HCT116 (cell line): ENCODE measurements at regions not wholly inside any gene's neighbourhood (a gene's known extent, or its start where the extent isn't known, plus 50 kb on each side); places are given as distances from the start of the nearest gene placed in this dataset.
A peak's percentile ranks its signal among the peaks of the same experiment; 100 is the strongest.

Experiments
- ATAC-seq: fragments of 200-7000 bp; cut with Tn5 transposase; 2 replicates; pipeline ENCODE4 v1.9.1; 2020; ENCODE audit warnings: mild to moderate bottlenecking, moderate library complexity
- BruUV-seq: library from RNA; stranded (reverse); fragments of 400-500 nt; replicated peaks from 2 replicates; lab custom pipeline; 2021; lab: Mats Ljungman, UMichigan
- CTCF ChIA-PET: fragments of 300-600 bp; sonication (Branson Sonifier 250); formaldehyde crosslinking; loops from one replicate; lab custom pipeline; 2021; ENCODE audit warnings: antibody characterized with exemption; lab: Charles Lee
- POLR2A ChIA-PET: fragments of 300-600, 350-600 bp; sonication (Branson Sonifier 250); formaldehyde crosslinking; loops from one replicate; lab custom pipeline; 2021; ENCODE audit warnings: antibody characterized with exemption; lab: Charles Lee
- RAD21 ChIA-PET, 2 experiments: fragments of 300-600 bp; sonication (Branson Sonifier 250); formaldehyde crosslinking; loops; one replicate each; lab custom pipeline; 2023; ENCODE audit warnings: low total read pairs in 2 of 2; ENCODE audit not compliant: uncharacterized antibody in 2 of 2, unreplicated experiment in 2 of 2, low non-redundant PET in 1 of 2; lab: Charles Lee
- DNase-seq: peaks from one replicate; pipeline ENCODE4 v3.0.0-alpha.2; 2010; ENCODE audit warnings: low read depth, low spot score
- H2AFZ ChIP-seq: fragments of 200-600 bp; shearing (Covaris generic), sonication (generic); 2 replicates; pipeline ENCODE4 v1.6.1; 2017; ENCODE audit warnings: low read depth, mixed run types, mixed read lengths, antibody characterized with exemption, low read length; ENCODE audit not compliant: poor library complexity, severe bottlenecking
- H3K27ac ChIP-seq: 2 replicates; pipeline ENCODE4 v1.5.1; 2012; ENCODE audit warnings: low read depth, low read length
- H3K27me3 ChIP-seq: fragments of 200-600 bp; sonication (generic); 2 replicates; pipeline ENCODE4 v1.6.1; 2016; ENCODE audit warnings: mixed run types, low read length, mixed read lengths; ENCODE audit not compliant: insufficient read depth
- H3K36me3 ChIP-seq, 2 experiments: fragments of 200-500 bp in 1 of 2; fragments of 200-600 bp in 1 of 2; sonication (Bioruptor generic) in 1 of 2; sonication (generic) in 1 of 2; 2 replicates each; pipeline versions ENCODE4 v1.5.1 to v1.6.1; 2014 to 2016; ENCODE audit warnings: low read length in 2 of 2, inconsistent platforms in 1 of 2, mixed read lengths in 1 of 2, mixed run types in 1 of 2; ENCODE audit not compliant: insufficient read depth in 2 of 2, control insufficient read depth in 1 of 2
- H3K4me1 ChIP-seq, 2 experiments: fragments of 200-600 bp in 1 of 2; sonication (generic) in 1 of 2; 2 replicates each; pipeline versions ENCODE4 v1.5.1 to v1.6.1; 2012 to 2017; ENCODE audit warnings: low read length in 2 of 2, inconsistent platforms in 1 of 2, mild to moderate bottlenecking in 1 of 2, mixed read lengths in 1 of 2, mixed run types in 1 of 2, moderate library complexity in 1 of 2; ENCODE audit not compliant: insufficient read depth in 2 of 2, control insufficient read depth in 1 of 2
- H3K4me2 ChIP-seq: fragments of 200-600 bp; sonication (generic); 2 replicates; pipeline ENCODE4 v1.6.1; 2017; ENCODE audit warnings: mixed run types, low read length, mixed read lengths
- H3K4me3 ChIP-seq, 2 experiments: fragments of 200-600 bp in 1 of 2; sonication (generic) in 1 of 2; replicated peaks in 1 of 2; 2 replicates each; pipeline ENCODE4 v1.5.1; 2011 to 2016; ENCODE audit warnings: low read length in 2 of 2, control low read depth in 1 of 2, low read depth in 1 of 2, mild to moderate bottlenecking in 1 of 2, mixed read lengths in 1 of 2, mixed run types in 1 of 2
- H3K79me2 ChIP-seq: fragments of 200-600 bp; sonication (generic); 2 replicates; pipeline ENCODE4 v1.6.1; 2017; ENCODE audit warnings: mild to moderate bottlenecking, mixed run types, low read length, moderate library complexity, mixed read lengths; ENCODE audit not compliant: insufficient read depth
- H3K9ac ChIP-seq: fragments of 200-600 bp; sonication (generic); 2 replicates; pipeline ENCODE4 v1.6.1; 2016; ENCODE audit warnings: low read length, mixed read lengths
- H3K9me2 ChIP-seq: fragments of 200-600 bp; sonication (generic), shearing (Covaris generic); 2 replicates; pipeline ENCODE4 v1.6.1; 2017; ENCODE audit warnings: mixed run types, mild to moderate bottlenecking, moderate library complexity; ENCODE audit not compliant: insufficient read depth
- H3K9me3 ChIP-seq, 2 experiments: fragments of 200-500 bp in 1 of 2; fragments of 200-600 bp in 1 of 2; sonication (Bioruptor generic) in 1 of 2; sonication (generic) in 1 of 2; 2 replicates each; pipeline ENCODE4 v1.6.1; 2014 to 2017; ENCODE audit warnings: low read length in 2 of 2, mixed read lengths in 2 of 2, inconsistent platforms in 1 of 2, low read depth in 1 of 2, mild to moderate bottlenecking in 1 of 2, mixed run types in 1 of 2, moderate library complexity in 1 of 2; ENCODE audit not compliant: control insufficient read depth in 1 of 2, insufficient read depth in 1 of 2
- H4K20me1 ChIP-seq: fragments of 200-600 bp; sonication (generic), shearing (Covaris generic); 2 replicates; pipeline ENCODE4 v1.6.1; 2017; ENCODE audit warnings: mixed run types, mild to moderate bottlenecking, moderate library complexity; ENCODE audit not compliant: insufficient read depth
- ATF3 ChIP-seq: IDR thresholded peaks from 2 replicates; pipeline ENCODE4 v1.6.1; 2012
- CBX3 ChIP-seq: IDR thresholded peaks from 2 replicates; pipeline ENCODE4 v1.6.1; 2012; ENCODE audit warnings: low read depth
- CTCF ChIP-seq, 3 experiments: fragments of 200-600 bp in 1 of 3; sonication (generic) in 1 of 3; IDR thresholded peaks in 2 of 3; conservative IDR thresholded peaks in 1 of 3; 2 replicates each; pipeline ENCODE4 v1.5.1; 2012 to 2017; ENCODE audit warnings: low read depth in 2 of 3, low read length in 2 of 3, antibody characterized with exemption in 1 of 3, borderline replicate concordance in 1 of 3, control low read depth in 1 of 3, mild to moderate bottlenecking in 1 of 3, mixed read lengths in 1 of 3, mixed run types in 1 of 3, moderate library complexity in 1 of 3; ENCODE audit not compliant: insufficient read depth in 1 of 3
- ELF1 ChIP-seq: IDR thresholded peaks from 2 replicates; pipeline ENCODE4 v1.6.1; 2012; ENCODE audit warnings: low read depth, borderline replicate concordance
- EZH2 ChIP-seq: fragments of 200-600 bp; sonication (generic); IDR thresholded peaks from 2 replicates; pipeline ENCODE4 v1.6.1; 2017; ENCODE audit warnings: antibody characterized with exemption, mixed run types
- EZH2phosphoT487 ChIP-seq: fragments of 200-600 bp; IDR thresholded peaks from 2 replicates; pipeline ENCODE4 v1.6.1; 2018; ENCODE audit warnings: antibody characterized with exemption, borderline replicate concordance
- MAX ChIP-seq: IDR thresholded peaks from 2 replicates; pipeline ENCODE4 v1.6.1; 2012
- POLR2AphosphoS5 ChIP-seq: IDR thresholded peaks from 2 replicates; pipeline ENCODE4 v1.6.1; 2011; ENCODE audit warnings: mild to moderate bottlenecking, low read depth, low read length, moderate library complexity
- RAD21 ChIP-seq: IDR thresholded peaks from 2 replicates; pipeline ENCODE4 v1.6.1; 2012; ENCODE audit warnings: low read depth, mild to moderate bottlenecking
- SIN3A ChIP-seq: IDR thresholded peaks from 2 replicates; pipeline ENCODE4 v1.6.1; 2012; ENCODE audit warnings: low read depth
- SP1 ChIP-seq: IDR thresholded peaks from 2 replicates; pipeline ENCODE4 v1.6.1; 2012; ENCODE audit warnings: low read depth
- SRF ChIP-seq: IDR thresholded peaks from 2 replicates; pipeline ENCODE4 v1.6.1; 2012; ENCODE audit warnings: low read depth
- YY1 ChIP-seq: IDR thresholded peaks from 2 replicates; pipeline ENCODE4 v1.6.1; 2011; ENCODE audit warnings: low read length, low read depth, moderate library complexity, mild to moderate bottlenecking; ENCODE audit not compliant: insufficient replicate concordance; ENCODE audit errors: extremely low read depth
- ZBTB33 ChIP-seq: IDR thresholded peaks from 2 replicates; pipeline ENCODE4 v1.6.1; 2011; ENCODE audit warnings: mild to moderate bottlenecking, low read length, moderate library complexity; ENCODE audit not compliant: insufficient replicate concordance; ENCODE audit errors: extremely low read depth
- ZFX ChIP-seq: fragments of 450-650 bp; IDR thresholded peaks from 2 replicates; pipeline ENCODE4 v1.6.1; 2017
- ZNF274 ChIP-seq: fragments of 200-500 bp; sonication (Bioruptor generic); IDR thresholded peaks from 2 replicates; pipeline ENCODE4 v1.6.1; 2014; ENCODE audit warnings: mild to moderate bottlenecking, low read depth, low read length, inconsistent platforms
- intact Hi-C: fragments of 100-400 bp; cut with micrococcal nuclease; formaldehyde crosslinking; loops from 2 replicates; pipeline ENCODE4 v1.10.0; 2022

GRCh38 chr12:107145397-107145796 lies 52.0 kb upstream of the CRY1 start:
- intact Hi-C loops: no loop called here
- no peak overlapping the region for H3K4me3 ChIP-seq
- ChIA-PET RAD21 (no interaction called here), POLR2A (no interaction called here), CTCF (no interaction called here)
- no peaks in the 10 kb centered on the region for H4K20me1 ChIP-seq
- H3K4me2 ChIP-seq: 0 out of 2 replicates have a peak overlapping the region, but pooled peaks have one; percentile 13
- no peak overlapping the region for H3K9ac ChIP-seq
- H3K4me1 ChIP-seq: peaks cover 0 to 6% of the 10 kb centered on the region in 2 experiments; a peak in 1 of 4 replicates
- H3K27ac ChIP-seq: no peak overlapping the region
- ATAC-seq (no peak), DNase-seq (no peak)
- H3K9me2 ChIP-seq: no peaks in the 10 kb centered on the region
- no peak overlapping the region for H2AFZ ChIP-seq
- no peaks in the 10 kb centered on the region for H3K36me3 ChIP-seq
- no peaks in the 10 kb centered on the region for H3K9me3 ChIP-seq
- no peak for TF ChIP-seq POLR2AphosphoS5
- no peak for TF ChIP-seq ZNF274
- TF ChIP-seq EZH2phosphoT487: no peak
- no peak for TF ChIP-seq ZBTB33
- TF ChIP-seq MAX: no peak
- no peak for TF ChIP-seq ATF3
- no peak for TF ChIP-seq YY1
- no peak for TF ChIP-seq RAD21
- TF ChIP-seq ELF1: no peak
- TF ChIP-seq CTCF (IDR thresholded peaks at IDR 0.05 in 2 of 3, conservative IDR thresholded peaks at IDR 0.05 in 1 of 3; ENCODE audit: borderline replicate concordance in 1 of 3, insufficient read depth in 1 of 3, low read depth in 2 of 3, low read length in 2 of 3): no peak
- TF ChIP-seq SP1: no peak
- TF ChIP-seq EZH2: no peak
- TF ChIP-seq SRF: no peak
- no peak for TF ChIP-seq CBX3
- TF ChIP-seq ZFX: no peak
- TF ChIP-seq SIN3A: no peak
- H3K27me3 ChIP-seq: no peaks in the 10 kb centered on the region
- BruUV-seq: no TSS peak
- H3K79me2 ChIP-seq: no peaks in the 10 kb centered on the region
